Panc1 (cell line): ENCODE measurements at regions not wholly inside any gene's neighbourhood (a gene's known extent, or its start where the extent isn't known, plus 50 kb on each side); places are given as distances from the start of the nearest gene placed in this dataset.

ENCODE experiments used
- CTCF ChIP-seq: fragments of 450-650 bp; IDR thresholded peaks from 2 replicates; pipeline ENCODE4 v1.5.1; 2017; ENCODE audit warnings: mild to moderate bottlenecking
- POLR2AphosphoS5 ChIP-seq: IDR thresholded peaks from 2 replicates; pipeline ENCODE4 v1.6.1; 2012; ENCODE audit warnings: mild to moderate bottlenecking, low read depth, low read length, moderate library complexity

GRCh38 chr3:70813311-70813710 lies 500.9 kb upstream of the MDFIC2 start:
- no peak for TF ChIP-seq CTCF
- no peak for TF ChIP-seq POLR2AphosphoS5
